GM18951 (cell line): ENCODE measurements at regions not wholly inside any gene's neighbourhood (a gene's known extent, or its start where the extent isn't known, plus 50 kb on each side); places are given as distances from the start of the nearest gene placed in this dataset.

Experiments used
- POLR2A ChIP-seq: IDR thresholded peaks from 4 replicates; pipeline ENCODE4 v1.6.1; 2011; ENCODE audit warnings: mild to moderate bottlenecking; ENCODE audit not compliant: insufficient read length, insufficient read depth; ENCODE audit errors: extremely low read depth
- in situ Hi-C: fragments of 300-500 bp; cut with MboI; formaldehyde crosslinking; loops from one replicate; pipeline ENCODE4 v1.12.0; 2022; ENCODE audit warnings: low sequenced_read_pairs, mixed read lengths, inconsistent platforms; ENCODE audit not compliant: unreplicated experiment

- TF ChIP-seq POLR2A, result no peak
- in situ Hi-C loops, result no loop called here
Observed at GRCh38 chr6:163717106-163717764, 302.7 kb downstream of the QKI start.

DNA sequence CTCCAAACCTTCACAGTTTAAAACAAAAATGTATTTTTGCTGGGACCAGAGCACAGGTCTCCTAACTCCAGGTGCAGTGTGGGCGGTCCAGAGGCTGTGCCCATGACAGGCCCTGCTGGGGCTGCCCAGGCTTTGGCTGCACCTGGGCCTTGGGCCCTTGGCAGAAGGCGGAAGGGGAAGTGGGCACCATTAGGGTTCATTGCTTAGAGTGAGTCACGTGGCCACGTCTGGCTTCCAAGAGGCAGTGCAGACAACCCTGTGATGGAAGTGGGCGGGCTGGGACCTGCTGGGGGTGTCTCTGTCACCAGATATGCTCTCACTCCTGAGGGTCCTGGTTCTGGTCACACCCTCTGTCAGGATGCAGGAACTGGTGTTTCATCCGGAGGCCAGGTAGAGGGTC, 302.2 kb downstream of the QKI start:
- in situ Hi-C loops, result no loop called here

GRCh38 chr6:163715846-163716245, 301.3 kb downstream of the QKI start:
- in situ Hi-C loops, result no loop called here
- no peak for TF ChIP-seq POLR2A

More for the DNA sequence above, 302.2 kb downstream of the QKI start:
- TF ChIP-seq POLR2A, result no peak

DNA sequence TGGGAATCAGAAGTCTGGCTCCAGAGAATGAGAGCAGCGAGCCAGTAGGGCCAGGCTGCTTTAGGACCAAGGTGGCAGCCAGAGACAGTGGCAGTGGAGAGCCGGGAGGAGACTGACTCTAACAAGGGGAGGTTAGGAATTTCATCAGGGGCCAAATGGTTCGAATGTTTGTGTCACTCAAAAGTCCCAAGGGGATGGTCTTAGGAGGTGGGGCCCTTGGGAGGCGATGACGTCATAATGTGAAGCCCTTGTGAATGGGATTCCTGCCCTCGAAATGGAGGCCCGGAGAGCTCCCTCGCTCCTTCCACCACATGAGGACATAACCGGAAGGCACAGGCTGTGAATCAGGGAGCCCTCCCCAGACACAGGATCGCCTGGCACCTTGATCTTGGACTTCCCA, 299.7 kb downstream of the QKI start:
- in situ Hi-C loops, result no loop called here
- no peak for TF ChIP-seq POLR2A

GRCh38 chr6:163712981-163713380, 298.5 kb downstream of the QKI start:
- no peak for TF ChIP-seq POLR2A
- in situ Hi-C loops, result no loop called here

- no peak for TF ChIP-seq POLR2A
- in situ Hi-C loops, result no loop called here
Observed at GRCh38 chr6:163712566-163712961, 298.0 kb downstream of the QKI start.

DNA sequence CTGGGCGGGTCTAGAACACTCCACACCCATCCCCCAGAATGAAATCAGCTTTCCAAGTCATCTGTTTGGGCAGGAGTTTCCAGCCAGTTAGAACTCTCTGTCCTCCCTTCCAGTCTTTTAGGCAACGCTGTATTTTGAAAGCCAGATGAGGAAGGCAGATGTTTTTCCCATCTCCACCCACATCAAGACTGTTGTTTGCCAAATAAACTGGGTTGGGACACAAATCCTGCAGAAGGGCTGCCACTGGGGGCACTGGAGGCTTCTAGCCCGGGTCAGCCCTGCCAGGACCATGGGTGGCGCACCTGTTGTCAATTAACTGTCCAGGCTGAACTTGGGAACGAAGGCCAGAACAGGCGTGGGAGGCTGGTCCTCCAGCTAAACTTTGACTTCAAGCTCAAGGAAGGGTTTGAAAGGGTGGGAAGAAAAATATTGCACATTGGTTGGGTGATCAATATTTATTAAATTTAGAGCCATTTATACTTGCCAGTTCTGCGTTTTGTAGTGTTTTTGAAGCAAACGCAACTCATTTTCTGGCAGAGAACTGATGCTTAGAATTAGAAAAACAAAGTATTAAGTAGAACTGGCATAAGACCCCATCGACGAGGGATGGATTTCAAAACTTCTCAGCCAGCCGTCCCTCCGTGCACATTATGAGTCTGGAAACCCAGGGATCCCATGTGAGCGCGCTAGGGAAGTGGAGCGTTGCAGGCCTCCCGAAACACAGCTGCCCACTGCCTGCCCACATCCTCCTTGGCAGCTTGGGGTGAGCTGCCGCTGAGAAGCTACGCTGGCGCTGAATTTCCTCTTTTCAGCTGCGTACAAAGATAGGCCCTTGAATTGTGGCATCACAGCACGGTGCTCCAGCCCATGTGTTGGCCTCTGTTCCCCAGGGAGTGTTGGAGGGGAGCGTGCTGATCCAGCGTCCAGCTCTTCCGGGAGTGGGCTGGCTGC, 297.4 kb downstream of the QKI start:
- no peak for TF ChIP-seq POLR2A
- in situ Hi-C loops, result no loop called here

DNA sequence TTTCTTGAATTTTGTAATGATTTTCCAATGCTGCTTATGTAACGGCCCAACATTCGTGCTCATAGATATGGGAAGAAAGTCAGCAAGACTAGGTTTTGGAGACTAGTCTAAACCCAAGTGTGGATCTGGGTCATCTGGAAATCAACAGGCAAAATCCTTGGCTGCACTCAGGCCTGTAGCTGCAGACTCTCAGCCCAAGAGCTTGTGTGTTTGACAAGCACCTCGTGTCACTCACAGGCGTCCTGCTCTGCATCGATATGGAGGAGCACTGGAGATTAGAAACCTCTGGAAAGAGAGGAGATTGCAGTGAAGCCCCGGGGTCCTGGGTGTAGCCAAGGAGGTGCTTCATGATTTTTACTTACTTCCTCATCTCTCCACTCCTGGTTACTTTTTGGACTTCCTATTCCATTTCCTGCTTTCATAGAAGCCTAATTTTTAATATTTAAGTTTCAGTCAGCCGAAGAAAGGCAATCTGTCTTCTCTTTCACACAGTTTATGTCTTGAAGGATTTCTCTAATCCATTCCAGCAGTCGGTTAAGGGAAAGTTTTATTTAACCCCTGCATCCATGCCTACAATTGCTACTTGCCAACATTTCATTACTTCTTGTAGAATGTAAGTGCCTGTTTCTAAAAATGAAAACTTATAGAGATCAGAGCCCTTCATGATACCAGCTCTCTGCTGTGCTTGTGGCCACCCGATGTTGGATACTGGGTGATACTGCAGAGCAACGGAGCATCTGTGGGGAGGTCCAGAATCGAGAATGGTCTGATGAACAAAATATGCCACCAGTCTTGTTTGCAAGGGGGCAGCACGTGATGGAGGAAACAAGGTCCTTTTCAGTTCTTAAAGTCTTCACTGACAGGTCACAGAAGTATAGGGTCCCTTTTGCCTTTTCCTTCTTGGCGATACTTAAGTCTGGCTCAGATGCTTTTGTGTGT, 296.3 kb downstream of the QKI start:
- in situ Hi-C loops, result no loop called here
- no peak for TF ChIP-seq POLR2A

DNA sequence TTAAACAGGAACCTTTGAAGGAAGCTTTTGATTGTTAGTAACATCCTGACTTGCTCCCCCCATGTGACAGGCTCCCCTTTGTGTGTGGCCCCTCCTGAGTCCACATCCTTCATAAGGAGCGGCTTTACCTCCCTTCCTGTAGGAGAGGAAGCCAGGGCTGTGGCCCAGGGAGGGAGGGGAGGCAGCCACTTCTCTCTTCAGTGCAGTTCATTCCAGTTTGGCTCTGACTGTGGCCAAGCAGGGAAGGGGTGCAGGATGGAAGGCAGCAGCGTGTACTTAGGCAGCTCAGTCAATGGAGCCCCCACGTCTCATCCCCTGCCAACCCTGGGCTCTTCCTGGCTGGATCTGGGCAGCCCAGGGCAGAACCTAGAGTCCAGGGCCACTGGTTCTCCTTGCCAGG, 295.2 kb downstream of the QKI start:
- in situ Hi-C loops, result no loop called here
- TF ChIP-seq POLR2A, result no peak

- no peak for TF ChIP-seq POLR2A
- in situ Hi-C loops, result no loop called here
Observed at GRCh38 chr6:163709255-163709654, 294.7 kb downstream of the QKI start.

DNA sequence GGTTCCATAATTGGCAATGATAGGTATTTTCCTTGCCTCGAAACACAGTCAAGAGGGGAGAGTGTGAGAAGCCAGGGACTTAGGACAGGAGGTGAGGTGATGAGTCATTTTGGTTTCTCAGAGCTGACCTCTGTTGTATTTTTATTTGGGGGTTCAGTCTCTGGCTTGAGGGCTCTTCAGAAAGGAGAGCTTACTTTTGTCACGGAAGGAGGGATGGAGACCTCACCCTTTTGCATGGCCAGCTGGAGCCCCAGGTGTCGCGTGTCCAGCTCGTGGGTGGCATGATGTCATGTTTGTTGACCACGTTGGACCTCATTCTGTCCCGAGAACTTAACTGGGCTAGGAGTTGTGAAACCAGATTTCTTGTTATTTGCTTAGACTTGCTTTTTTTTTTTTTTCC, 293.9 kb downstream of the QKI start:
- no peak for TF ChIP-seq POLR2A
- in situ Hi-C loops, result no loop called here

GRCh38 chr6:163707387-163708355, 293.2 kb downstream of the QKI start:
- no peak for TF ChIP-seq POLR2A
- in situ Hi-C loops, result no loop called here
